ENCODE measurements at regions not wholly inside any gene's neighbourhood (a gene's known extent, or its start where the extent isn't known, plus 50 kb on each side); places are given as distances from the start of the nearest gene placed in this dataset.
"Not testable (repeated sequence)": the region's sequence is repeated elsewhere in the genome, so short reads cannot be mapped to it uniquely, and the experiment has no call there.

DNA sequence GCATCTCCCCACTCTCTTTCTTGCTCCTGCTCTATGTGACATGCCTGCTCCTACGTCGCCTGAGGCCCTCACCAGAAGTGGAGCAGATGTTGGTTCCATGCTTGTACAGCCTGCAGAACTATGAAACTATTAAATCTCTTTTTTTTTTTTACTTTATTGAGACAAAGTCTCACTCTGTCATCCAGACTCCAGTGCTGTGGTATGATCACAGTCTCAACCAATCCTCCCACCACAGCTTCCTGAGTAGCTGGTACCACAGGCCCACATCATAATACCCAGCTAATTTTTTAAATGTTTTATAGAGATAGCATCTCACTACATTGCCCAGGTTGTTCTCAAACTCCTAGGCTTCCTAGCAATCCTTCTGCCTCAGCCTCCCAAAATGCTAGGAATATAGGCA, 1067.7 kb downstream of the PCDH9 start:
- Mint-ChIP-seq H3K27ac (ENCODE audit: unreplicated experiment) (no peak overlapping the region), H3K27me3 (ENCODE audit: low read depth) (no peaks in the 10 kb centered on the region), H3K4me3 (ENCODE audit: unreplicated experiment) (no peak overlapping the region), H3K36me3 (ENCODE audit: low read depth) (no peaks in the 10 kb centered on the region), H3K4me1 (ENCODE audit: low read depth) (no peaks in the 10 kb centered on the region), H3K9me3 (ENCODE audit: low read depth) (no peaks in the 10 kb centered on the region)
- no peak for DNase-seq (ENCODE audit: low spot score)
- TF ChIP-seq, protein P1, sequence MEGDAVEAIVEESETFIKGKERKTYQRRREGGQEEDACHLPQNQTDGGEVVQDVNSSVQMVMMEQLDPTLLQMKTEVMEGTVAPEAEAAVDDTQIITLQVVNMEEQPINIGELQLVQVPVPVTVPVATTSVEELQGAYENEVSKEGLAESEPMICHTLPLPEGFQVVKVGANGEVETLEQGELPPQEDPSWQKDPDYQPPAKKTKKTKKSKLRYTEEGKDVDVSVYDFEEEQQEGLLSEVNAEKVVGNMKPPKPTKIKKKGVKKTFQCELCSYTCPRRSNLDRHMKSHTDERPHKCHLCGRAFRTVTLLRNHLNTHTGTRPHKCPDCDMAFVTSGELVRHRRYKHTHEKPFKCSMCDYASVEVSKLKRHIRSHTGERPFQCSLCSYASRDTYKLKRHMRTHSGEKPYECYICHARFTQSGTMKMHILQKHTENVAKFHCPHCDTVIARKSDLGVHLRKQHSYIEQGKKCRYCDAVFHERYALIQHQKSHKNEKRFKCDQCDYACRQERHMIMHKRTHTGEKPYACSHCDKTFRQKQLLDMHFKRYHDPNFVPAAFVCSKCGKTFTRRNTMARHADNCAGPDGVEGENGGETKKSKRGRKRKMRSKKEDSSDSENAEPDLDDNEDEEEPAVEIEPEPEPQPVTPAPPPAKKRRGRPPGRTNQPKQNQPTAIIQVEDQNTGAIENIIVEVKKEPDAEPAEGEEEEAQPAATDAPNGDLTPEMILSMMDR (IDR thresholded peaks at IDR 0.05) = no peak

DNA sequence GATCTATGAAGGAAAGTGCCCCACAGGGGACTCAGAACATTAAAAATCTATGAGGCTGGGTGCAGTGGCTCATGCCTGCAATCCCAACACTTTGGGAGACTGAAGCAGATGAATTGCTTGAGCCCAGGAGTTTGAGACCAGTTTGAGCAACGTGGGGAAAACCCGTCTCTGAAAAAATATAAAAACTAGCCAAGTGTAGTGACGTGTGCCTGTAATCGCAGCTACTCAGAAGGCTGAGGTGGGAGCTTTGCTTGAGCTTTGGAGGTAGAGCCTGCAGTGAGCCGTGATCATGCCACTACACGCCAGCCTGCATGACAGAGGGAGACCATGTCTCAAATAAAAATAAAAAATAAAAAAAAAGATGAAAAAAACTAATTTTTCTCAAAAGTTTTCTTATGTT, 1070.6 kb downstream of the PCDH9 start:
- Mint-ChIP-seq H3K9me3 (ENCODE audit: low read depth) (peaks cover 3% of the 10 kb centered on the region), H3K27ac (ENCODE audit: unreplicated experiment) (no peak overlapping the region), H3K36me3 (ENCODE audit: low read depth) (no peaks in the 10 kb centered on the region), H3K27me3 (ENCODE audit: low read depth) (no peaks in the 10 kb centered on the region), H3K4me3 (ENCODE audit: unreplicated experiment) (no peak overlapping the region), H3K4me1 (ENCODE audit: low read depth) (peaks cover 4% of the 10 kb centered on the region)
- DNase-seq (ENCODE audit: low spot score) = no peak
- TF ChIP-seq, protein P1 (IDR thresholded peaks at IDR 0.05) = no peak

DNA sequence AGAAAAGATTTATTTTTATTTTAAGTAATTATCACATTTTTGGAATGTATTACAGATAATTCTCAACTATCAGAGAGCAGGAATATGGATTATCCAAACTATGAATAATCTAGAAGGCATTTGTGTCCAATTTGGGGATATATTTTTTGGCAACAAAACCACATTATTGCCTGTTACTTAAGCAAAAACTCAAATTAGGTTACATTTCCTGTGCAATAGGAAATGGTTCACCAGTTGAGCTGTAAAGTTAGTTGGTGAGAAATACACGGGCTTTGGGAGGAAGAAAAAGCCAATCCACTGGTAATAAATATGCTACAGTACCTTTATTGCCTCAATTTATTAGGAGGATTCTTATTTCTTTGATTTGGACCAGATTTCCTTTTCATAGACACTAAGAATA, 1075.2 kb downstream of the PCDH9 start:
- Mint-ChIP-seq H3K4me1 (ENCODE audit: low read depth) (peaks cover 4% of the 10 kb centered on the region), H3K27ac (ENCODE audit: unreplicated experiment) (no peak overlapping the region), H3K27me3 (ENCODE audit: low read depth) (no peaks in the 10 kb centered on the region), H3K9me3 (ENCODE audit: low read depth) (peaks cover 3% of the 10 kb centered on the region), H3K36me3 (ENCODE audit: low read depth) (no peaks in the 10 kb centered on the region), H3K4me3 (ENCODE audit: unreplicated experiment) (no peak overlapping the region)
- TF ChIP-seq, protein P1 (IDR thresholded peaks at IDR 0.05) = no peak
- DNase-seq (ENCODE audit: low spot score) = no peak

DNA sequence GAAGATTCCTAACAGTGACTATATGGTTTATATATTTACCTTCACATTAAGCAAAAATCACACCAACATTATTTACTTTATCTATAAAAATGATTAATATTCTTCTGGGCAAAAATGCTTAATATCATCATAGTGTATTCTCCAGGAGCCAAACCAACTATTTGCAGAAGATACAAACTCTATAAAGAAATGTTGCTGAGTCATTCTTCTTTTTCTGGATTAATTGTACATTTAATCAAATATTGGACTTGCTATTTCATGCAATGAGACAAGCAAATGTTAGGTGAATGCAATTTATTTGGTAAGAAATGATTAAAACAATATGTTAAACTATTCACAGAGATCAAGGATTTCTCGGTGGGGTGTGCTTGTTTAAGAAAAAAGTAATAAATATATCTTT, 1075.8 kb downstream of the PCDH9 start:
- Mint-ChIP-seq H3K27me3 (ENCODE audit: low read depth) (no peaks in the 10 kb centered on the region), H3K27ac (ENCODE audit: unreplicated experiment) (no peak overlapping the region), H3K4me3 (ENCODE audit: unreplicated experiment) (no peak overlapping the region), H3K36me3 (ENCODE audit: low read depth) (no peaks in the 10 kb centered on the region), H3K4me1 (ENCODE audit: low read depth) (peaks cover 4% of the 10 kb centered on the region), H3K9me3 (ENCODE audit: low read depth) (peaks cover 3% of the 10 kb centered on the region)
- TF ChIP-seq, protein P1 (IDR thresholded peaks at IDR 0.05) = no peak
- DNase-seq (ENCODE audit: low spot score) = no peak

DNA sequence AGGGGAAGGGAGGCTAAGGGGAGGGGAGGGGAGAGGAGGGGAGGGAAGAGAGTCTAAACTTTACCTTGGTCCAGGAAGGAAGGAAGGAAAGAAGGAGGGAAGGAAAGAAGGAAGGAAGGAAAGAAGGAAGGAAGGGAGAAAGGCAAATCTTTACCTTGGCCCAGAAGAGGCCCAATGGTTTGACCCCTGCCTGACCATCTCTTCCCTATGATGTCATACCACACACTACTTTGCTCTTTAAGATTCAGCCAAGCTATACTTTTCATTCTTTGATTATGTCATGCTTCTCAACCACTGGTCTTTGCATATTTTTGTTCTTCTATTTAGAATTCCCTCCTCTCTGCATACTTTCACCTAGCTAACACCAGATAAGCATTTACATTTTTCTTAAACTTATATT, 1077.5 kb downstream of the PCDH9 start:
- H3K4me1 Mint-ChIP-seq (ENCODE audit: low read depth) = peaks cover 4% of the 10 kb centered on the region
- DNase-seq (ENCODE audit: low spot score) = no peak
- H3K4me3 Mint-ChIP-seq (ENCODE audit: unreplicated experiment) = no peak overlapping the region
- H3K9me3 Mint-ChIP-seq (ENCODE audit: low read depth) = peaks cover 3% of the 10 kb centered on the region
- H3K27me3 Mint-ChIP-seq (ENCODE audit: low read depth) = no peaks in the 10 kb centered on the region
- TF ChIP-seq, protein P1 (IDR thresholded peaks at IDR 0.05) = no peak
- H3K36me3 Mint-ChIP-seq (ENCODE audit: low read depth) = no peaks in the 10 kb centered on the region
- no peak overlapping the region for H3K27ac Mint-ChIP-seq (ENCODE audit: unreplicated experiment)

DNA sequence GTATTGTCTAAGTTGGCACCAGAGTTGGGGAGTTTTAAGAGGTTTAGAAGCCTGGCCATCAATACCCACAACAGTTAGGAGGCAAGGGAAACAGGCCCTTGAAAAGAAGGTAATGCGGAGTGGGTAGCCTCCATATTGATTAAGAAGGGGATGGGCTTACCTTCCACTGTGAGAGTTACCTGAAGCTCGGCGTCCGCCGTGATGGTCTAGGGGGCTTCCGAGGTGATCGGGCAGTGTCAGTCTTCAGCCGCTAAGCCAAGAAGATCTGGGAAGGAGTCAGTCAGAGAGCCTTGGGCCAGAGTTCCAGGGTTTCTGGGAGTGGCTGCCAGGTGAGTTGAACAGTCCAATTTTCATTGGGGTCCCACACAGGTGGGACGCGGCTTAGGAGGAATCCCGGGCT, 1085.8 kb downstream of the PCDH9 start:
- DNase-seq (ENCODE audit: low spot score); H3K4me1 Mint-ChIP-seq (ENCODE audit: low read depth); H3K9me3 Mint-ChIP-seq (ENCODE audit: low read depth); H3K27me3 Mint-ChIP-seq (ENCODE audit: low read depth); H3K36me3 Mint-ChIP-seq (ENCODE audit: low read depth); H3K4me3 Mint-ChIP-seq (ENCODE audit: unreplicated experiment); H3K27ac Mint-ChIP-seq (ENCODE audit: unreplicated experiment): not testable (repeated sequence)
